HEK293 (cell line): ENCODE measurements at regions not wholly inside any gene's neighbourhood (a gene's known extent, or its start where the extent isn't known, plus 50 kb on each side); places are given as distances from the start of the nearest gene placed in this dataset.
"Not testable (repeated sequence)": the region's sequence is repeated elsewhere in the genome, so short reads cannot be mapped to it uniquely, and the experiment has no call there.

Experiments
- CTCF ChIA-PET: fragments of 350-600 bp; formaldehyde crosslinking; extraction: SDS; loops from one replicate; lab custom pipeline; 2021; ENCODE audit warnings: antibody characterized with exemption; lab: Yijun Ruan, JAX
- POLR2A ChIA-PET: fragments of 300-600 bp; formaldehyde crosslinking; extraction: SDS; loops from one replicate; lab custom pipeline; 2020; ENCODE audit warnings: antibody characterized with exemption, inconsistent platforms; lab: Yijun Ruan, JAX
- H3K27ac ChIP-seq: fragments of 200-500 bp; sonication (Bioruptor generic); 2 replicates; pipeline ENCODE4 v1.5.1; 2014; ENCODE audit warnings: low read depth, low read length, control low read depth, inconsistent platforms; ENCODE audit errors: extremely low read depth
- H3K36me3 ChIP-seq, 2 experiments: fragments of 200-500 bp in 1 of 2; sonication (Bioruptor generic) in 1 of 2; 1 replicate in 1 of 2; 2 replicates in 1 of 2; pipeline ENCODE4 v1.5.1; 2014 to 2017; ENCODE audit warnings: inconsistent platforms in 2 of 2, low read length in 2 of 2; ENCODE audit not compliant: control insufficient read depth in 2 of 2, insufficient read depth in 1 of 2
- H3K4me1 ChIP-seq: fragments of 200-500 bp; sonication (Bioruptor generic); 2 replicates; pipeline ENCODE4 v1.5.1; 2014; ENCODE audit warnings: mild to moderate bottlenecking, low read length, inconsistent platforms; ENCODE audit not compliant: control insufficient read depth, insufficient read depth
- H3K4me3 ChIP-seq: 2 replicates; pipeline ENCODE4 v1.5.1; 2011; ENCODE audit warnings: low read depth, mild to moderate bottlenecking, control low read depth, low read length, moderate library complexity
- H3K9me3 ChIP-seq: fragments of 200-500 bp; sonication (Bioruptor generic); 2 replicates; pipeline ENCODE4 v1.5.1; 2014; ENCODE audit warnings: low read depth, low read length, inconsistent platforms; ENCODE audit not compliant: control insufficient read depth, insufficient read depth
- PRDM1 ChIP-seq: fragments of 450-650 bp; formaldehyde crosslinking; IDR thresholded peaks from 2 replicates; pipeline ENCODE4; 2016; ENCODE audit warnings: missing biosample characterization, missing genetic modification characterization
- ZNF24 ChIP-seq: fragments of 450-650 bp; formaldehyde crosslinking; IDR thresholded peaks from 2 replicates; pipeline ENCODE4 v1.5.1; 2016; ENCODE audit warnings: missing biosample characterization, missing genetic modification characterization
- ZNF324 ChIP-seq: fragments of 450-650 bp; formaldehyde crosslinking; IDR thresholded peaks from 2 replicates; pipeline ENCODE4 v1.5.1; 2016; ENCODE audit warnings: missing biosample characterization, missing genetic modification characterization
- ZNF366 ChIP-seq: fragments of 450-650 bp; formaldehyde crosslinking; conservative IDR thresholded peaks from 2 replicates; pipeline ENCODE4 v1.5.1; 2016; ENCODE audit warnings: missing biosample characterization, missing genetic modification characterization
- ZNF580 ChIP-seq: fragments of 450-650 bp; formaldehyde crosslinking; IDR thresholded peaks from 2 replicates; pipeline ENCODE4 v1.5.1; 2016; ENCODE audit warnings: missing biosample characterization, missing genetic modification characterization

GRCh38 chr7:65651826-65652592 lies 220.9 kb upstream of the VKORC1L1 start:
- POLR2A ChIA-PET, H3K9me3 ChIP-seq, CTCF ChIA-PET: not testable (repeated sequence)
- peak; percentile 93 for TF ChIP-seq ZNF24
- 0 out of 2 replicates have a peak, but pooled peaks have one; percentile 59 for TF ChIP-seq ZNF580 (tag by site-specific recombination)
- TF ChIP-seq ZNF324 (tag by site-specific recombination) = 0 out of 2 replicates have a peak, but pooled peaks have one; percentile 73
- peak; percentile 88 for TF ChIP-seq ZNF366 (tag by site-specific recombination)
- peak; percentile 30; the same call in 1 of the 2 replicates for TF ChIP-seq PRDM1 (tag by site-specific recombination)
- TF ChIP-seq, all 188 proteins: peak for 5; not testable (repeated sequence) for 183
- not testable (repeated sequence) for H3K27ac ChIP-seq, H3K4me1 ChIP-seq, H3K4me3 ChIP-seq, H3K36me3 ChIP-seq

GRCh38 chr7:65652669-65653068 lies 220.2 kb upstream of the VKORC1L1 start:
- POLR2A ChIA-PET, H3K4me3 ChIP-seq, CTCF ChIA-PET, H3K36me3 ChIP-seq, H3K27ac ChIP-seq, H3K9me3 ChIP-seq, H3K4me1 ChIP-seq: not testable (repeated sequence)

- H3K4me1 ChIP-seq, H3K4me3 ChIP-seq, H3K9me3 ChIP-seq, CTCF ChIA-PET, H3K27ac ChIP-seq, H3K36me3 ChIP-seq, POLR2A ChIA-PET: not testable (repeated sequence)
These were observed 216.2 kb upstream of the VKORC1L1 start for GRCh38 chr7:65656494-65657188.

GRCh38 chr7:65683362-65683761 lies 189.5 kb upstream of the VKORC1L1 start:
- H3K4me3 ChIP-seq, POLR2A ChIA-PET, H3K4me1 ChIP-seq, H3K27ac ChIP-seq, CTCF ChIA-PET, H3K9me3 ChIP-seq, H3K36me3 ChIP-seq: not testable (repeated sequence)

GRCh38 chr7:65699026-65699714 lies 173.7 kb upstream of the VKORC1L1 start:
- POLR2A ChIA-PET, CTCF ChIA-PET, H3K27ac ChIP-seq, H3K4me3 ChIP-seq, H3K4me1 ChIP-seq, H3K36me3 ChIP-seq, H3K9me3 ChIP-seq: not testable (repeated sequence)

GRCh38 chr7:65699715-65700356 lies 173.0 kb upstream of the VKORC1L1 start:
- H3K4me3 ChIP-seq, H3K4me1 ChIP-seq, POLR2A ChIA-PET, H3K27ac ChIP-seq, H3K36me3 ChIP-seq, CTCF ChIA-PET, H3K9me3 ChIP-seq: not testable (repeated sequence)

- POLR2A ChIA-PET, CTCF ChIA-PET, H3K9me3 ChIP-seq: not testable (repeated sequence)
These were observed 153.6 kb upstream of the VKORC1L1 start for GRCh38 chr7:65719123-65719798.

More at GRCh38 chr7:65719123-65719798, 153.6 kb upstream of the VKORC1L1 start:
- H3K4me3 ChIP-seq, H3K4me1 ChIP-seq, H3K36me3 ChIP-seq, H3K27ac ChIP-seq: not testable (repeated sequence)
